GM21737 (cell line): ENCODE measurements at regions not wholly inside any gene's neighbourhood (a gene's known extent, or its start where the extent isn't known, plus 50 kb on each side); places are given as distances from the start of the nearest gene placed in this dataset.

Source experiments
- ATAC-seq: cut with Tn5 transposase; IDR thresholded peaks from one replicate; pipeline ENCODE4 v1.9.1; 2021; ENCODE audit warnings: mild to moderate bottlenecking, moderate library complexity; ENCODE audit not compliant: unreplicated experiment

DNA sequence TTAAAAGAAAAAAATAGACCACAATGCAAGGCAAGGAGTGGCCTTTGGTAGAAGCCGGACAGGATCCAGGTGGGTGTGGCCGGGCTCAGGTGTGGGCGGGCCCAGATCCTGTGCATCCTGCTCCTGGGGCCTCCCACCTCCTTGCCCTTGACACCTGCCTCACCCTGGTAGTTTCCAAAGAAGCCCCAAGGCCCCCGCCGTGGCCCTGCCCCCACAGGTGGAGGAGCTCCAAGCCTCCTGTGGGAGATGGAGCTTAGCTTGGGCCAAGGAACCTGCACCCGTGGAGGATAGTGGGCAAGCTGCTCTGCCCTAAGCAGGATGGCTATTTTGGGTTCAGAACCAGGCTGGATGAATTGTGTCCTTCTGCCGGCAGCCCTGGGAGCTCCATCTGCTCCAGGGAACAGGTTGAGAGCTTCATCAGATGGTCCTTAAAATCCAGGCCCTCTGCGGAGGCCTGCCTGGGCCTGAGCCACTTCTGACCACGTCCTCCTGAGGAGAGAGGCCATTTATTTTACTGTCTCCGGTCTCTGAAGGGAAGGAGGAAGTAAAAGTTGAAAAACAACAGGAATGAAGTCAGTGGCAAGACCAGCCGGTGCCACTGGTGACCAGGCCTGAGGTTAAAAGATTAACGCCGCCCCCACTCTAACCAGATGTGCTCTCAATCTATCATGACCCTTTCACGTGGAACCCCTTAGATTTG, 53.9 kb upstream of the KLF13 start:
- no peak for ATAC-seq

DNA sequence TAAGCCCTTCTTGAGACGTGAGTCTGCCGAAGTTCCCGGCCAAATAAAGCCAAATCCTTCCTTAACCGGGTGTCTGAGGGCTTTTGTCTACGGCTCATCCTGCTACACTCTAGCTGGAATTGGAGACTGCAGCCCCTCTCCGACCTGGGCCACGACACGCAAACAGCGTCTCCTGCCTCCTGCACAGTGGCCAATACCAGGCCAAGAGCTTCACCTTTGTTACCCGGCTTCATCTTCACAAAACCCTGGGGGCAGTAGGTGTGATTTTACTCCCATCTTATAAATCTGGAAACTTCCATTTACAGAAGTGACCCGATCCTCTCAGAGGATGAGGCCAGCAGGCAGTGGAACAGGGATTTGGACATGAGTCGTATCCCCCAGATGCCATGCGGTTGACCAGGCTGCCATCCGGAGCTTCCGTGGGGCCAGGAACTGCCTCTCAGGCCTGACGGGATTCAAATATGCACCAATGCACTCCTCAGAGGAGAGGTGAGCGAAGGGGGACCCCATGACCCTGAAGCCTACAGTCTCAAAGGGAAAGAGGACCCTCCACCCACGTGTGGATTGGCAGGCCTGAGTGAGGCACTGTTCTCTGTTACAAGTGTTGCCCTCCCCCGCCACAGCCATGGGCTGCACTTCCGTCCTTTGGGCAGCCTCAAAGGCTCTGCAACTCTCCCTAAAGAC, 53.2 kb upstream of the KLF13 start:
- no peak for ATAC-seq

- ATAC-seq, result no peak
Observed at GRCh38 chr15:31274496-31275330, 51.9 kb upstream of the KLF13 start.

- no peak for ATAC-seq
Observed at GRCh38 chr15:31275331-31276262, 51.0 kb upstream of the KLF13 start.

DNA sequence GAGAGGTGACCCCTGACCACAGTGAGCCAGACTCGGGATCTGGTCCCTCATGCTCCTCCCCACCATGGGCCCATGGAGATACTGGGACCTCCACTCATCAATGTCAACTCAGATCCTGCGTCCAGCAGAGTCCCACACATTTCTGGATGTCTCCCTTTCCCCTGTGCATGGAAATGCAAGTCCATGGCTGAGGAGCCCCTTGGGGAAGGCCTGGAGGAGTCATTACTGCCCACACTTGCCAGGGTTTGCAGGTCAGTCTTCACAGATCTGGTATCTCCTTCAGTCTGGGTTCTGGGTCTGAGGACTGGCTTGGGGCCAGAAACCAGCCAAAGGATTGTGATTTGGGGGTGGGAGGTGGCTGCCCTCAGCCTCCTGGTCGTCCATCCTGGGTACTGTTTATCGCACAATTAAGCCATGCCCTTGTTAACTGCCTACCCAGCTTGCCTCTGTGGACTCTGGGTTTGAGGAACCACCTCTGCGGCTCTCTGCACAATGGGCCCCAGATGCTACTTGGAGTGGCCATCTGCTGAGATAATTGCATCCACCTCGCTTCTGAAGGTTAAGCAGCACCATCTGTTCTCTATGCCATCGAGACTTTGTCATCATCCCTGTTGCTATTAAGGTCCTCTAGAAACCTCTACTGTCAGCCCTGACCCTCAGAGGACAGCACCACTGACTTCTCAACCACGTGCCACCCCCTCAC, 49.9 kb upstream of the KLF13 start:
- no peak for ATAC-seq
